ENCODE measurements at regions not wholly inside any gene's neighbourhood (a gene's known extent, or its start where the extent isn't known, plus 50 kb on each side); places are given as distances from the start of the nearest gene placed in this dataset.

DNA sequence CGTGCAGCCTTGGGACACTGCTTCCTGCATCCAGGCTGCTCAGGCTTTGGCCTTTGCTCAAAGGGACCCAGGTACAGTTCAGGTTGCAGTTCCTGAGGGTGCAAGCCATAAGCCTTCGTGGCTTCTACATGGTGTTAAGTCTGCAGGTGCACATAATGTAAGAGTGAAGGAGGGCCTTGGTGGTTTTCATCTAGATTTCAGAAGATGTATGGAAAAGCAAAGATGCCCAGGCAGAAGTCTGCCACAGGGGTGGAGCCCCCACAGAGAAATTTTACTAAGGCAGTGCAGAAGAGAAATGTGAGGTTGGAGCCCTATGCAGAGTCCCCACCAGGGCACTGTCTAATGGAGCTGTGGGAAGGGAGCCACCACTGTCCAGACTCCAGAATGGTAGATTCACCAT lies 200.9 kb downstream of the ICE1 start:
- no peak overlapping the region for H3K4me2 ChIP-seq (ENCODE audit: low read length)
- TF ChIP-seq, protein P1, sequence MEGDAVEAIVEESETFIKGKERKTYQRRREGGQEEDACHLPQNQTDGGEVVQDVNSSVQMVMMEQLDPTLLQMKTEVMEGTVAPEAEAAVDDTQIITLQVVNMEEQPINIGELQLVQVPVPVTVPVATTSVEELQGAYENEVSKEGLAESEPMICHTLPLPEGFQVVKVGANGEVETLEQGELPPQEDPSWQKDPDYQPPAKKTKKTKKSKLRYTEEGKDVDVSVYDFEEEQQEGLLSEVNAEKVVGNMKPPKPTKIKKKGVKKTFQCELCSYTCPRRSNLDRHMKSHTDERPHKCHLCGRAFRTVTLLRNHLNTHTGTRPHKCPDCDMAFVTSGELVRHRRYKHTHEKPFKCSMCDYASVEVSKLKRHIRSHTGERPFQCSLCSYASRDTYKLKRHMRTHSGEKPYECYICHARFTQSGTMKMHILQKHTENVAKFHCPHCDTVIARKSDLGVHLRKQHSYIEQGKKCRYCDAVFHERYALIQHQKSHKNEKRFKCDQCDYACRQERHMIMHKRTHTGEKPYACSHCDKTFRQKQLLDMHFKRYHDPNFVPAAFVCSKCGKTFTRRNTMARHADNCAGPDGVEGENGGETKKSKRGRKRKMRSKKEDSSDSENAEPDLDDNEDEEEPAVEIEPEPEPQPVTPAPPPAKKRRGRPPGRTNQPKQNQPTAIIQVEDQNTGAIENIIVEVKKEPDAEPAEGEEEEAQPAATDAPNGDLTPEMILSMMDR (IDR thresholded peaks at IDR 0.05; ENCODE audit: low read depth, low read length, poor library complexity, severe bottlenecking) = no peak
- TF ChIP-seq EZH2phosphoT487 (IDR thresholded peaks at IDR 0.05; ENCODE audit: borderline replicate concordance, low read length) = no peak
- no peaks in the 10 kb centered on the region for H3K27me3 ChIP-seq (ENCODE audit: control insufficient read depth, low read length)
- no peaks in the 10 kb centered on the region for H3K36me3 ChIP-seq (ENCODE audit: control insufficient read depth, low read length)
- H3K79me2 ChIP-seq (ENCODE audit: control insufficient read depth, low read length) = no peaks in the 10 kb centered on the region
- H3K4me1 ChIP-seq (ENCODE audit: control insufficient read depth, low read length) = no peaks in the 10 kb centered on the region
- H3K4me3 ChIP-seq (ENCODE audit: low read length) = no peak overlapping the region
- no peaks in the 10 kb centered on the region for H3K9me2 ChIP-seq (replicated peaks; ENCODE audit: control insufficient read depth, low read length)
- H3F3A ChIP-seq (ENCODE audit: control insufficient read depth, insufficient read depth) = no peaks in the 10 kb centered on the region
- no peak overlapping the region for H3K27ac ChIP-seq (ENCODE audit: low read depth, low read length)
- peaks cover 9% of the 10 kb centered on the region; the same call in 1 of the 2 replicates for H3K9me3 ChIP-seq (ENCODE audit: control insufficient read depth, insufficient read depth, low read length)
- H4K20me1 ChIP-seq (ENCODE audit: control insufficient read depth, insufficient read depth, low read depth, low read length) = no peaks in the 10 kb centered on the region

DNA sequence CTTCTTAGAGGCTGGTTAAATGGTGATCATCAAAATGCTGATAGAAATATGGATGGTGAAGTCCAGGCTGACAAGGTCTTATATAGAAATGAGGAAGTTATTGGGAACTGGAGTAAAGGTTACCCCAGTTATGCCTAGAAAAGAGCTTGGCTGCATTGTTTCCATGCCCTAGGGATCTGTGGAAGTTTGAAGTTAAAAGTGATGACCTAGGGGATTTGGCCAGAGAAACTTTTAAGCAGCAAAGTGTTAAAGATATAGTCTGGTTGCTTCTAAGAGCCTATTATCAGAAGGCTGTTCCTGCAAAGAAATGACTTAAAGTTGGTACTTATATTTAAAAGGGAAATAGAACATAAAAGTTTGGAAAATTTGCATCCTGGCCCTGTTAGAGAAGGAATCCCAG lies 200.3 kb downstream of the ICE1 start:
- TF ChIP-seq, protein P1 (IDR thresholded peaks at IDR 0.05; ENCODE audit: low read depth, low read length, poor library complexity, severe bottlenecking) = no peak
- no peak for TF ChIP-seq EZH2phosphoT487 (IDR thresholded peaks at IDR 0.05; ENCODE audit: borderline replicate concordance, low read length)
- peaks cover 9% of the 10 kb centered on the region; the same call in 1 of the 2 replicates for H3K9me3 ChIP-seq (ENCODE audit: control insufficient read depth, insufficient read depth, low read length)

DNA sequence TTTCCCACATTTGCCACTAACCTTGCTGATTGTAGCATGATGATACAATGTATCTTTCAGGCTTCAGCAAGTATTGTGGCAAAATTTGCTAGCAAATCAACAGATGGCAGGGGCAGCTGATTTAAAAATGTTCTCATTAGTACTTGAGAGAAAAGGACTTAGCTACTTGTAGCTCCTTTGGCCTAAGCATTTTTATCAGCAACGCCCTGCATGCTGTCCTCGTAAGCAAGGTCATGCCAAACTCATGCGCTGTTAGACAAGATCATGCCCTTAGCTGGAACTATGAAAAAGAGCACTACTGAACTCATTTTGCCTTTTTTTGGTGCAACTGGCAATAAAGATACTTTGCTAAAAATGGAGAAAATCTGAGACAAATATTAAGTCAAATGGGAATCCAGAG lies 197.1 kb downstream of the ICE1 start:
- Histone ChIP-seq H4K20me1 (ENCODE audit: control insufficient read depth, insufficient read depth, low read depth, low read length) (no peaks in the 10 kb centered on the region), H3F3A (ENCODE audit: control insufficient read depth, insufficient read depth) (no peaks in the 10 kb centered on the region), H3K9me3 (ENCODE audit: control insufficient read depth, insufficient read depth, low read length) (peaks cover 9% of the 10 kb centered on the region; the same call in 1 of the 2 replicates), H3K27me3 (ENCODE audit: control insufficient read depth, low read length) (no peaks in the 10 kb centered on the region), H3K4me3 (ENCODE audit: low read length) (no peak overlapping the region), H3K9me2 (replicated peaks; ENCODE audit: control insufficient read depth, low read length) (no peaks in the 10 kb centered on the region), H3K79me2 (ENCODE audit: control insufficient read depth, low read length) (no peaks in the 10 kb centered on the region), H3K36me3 (ENCODE audit: control insufficient read depth, low read length) (no peaks in the 10 kb centered on the region), H3K4me1 (ENCODE audit: control insufficient read depth, low read length) (no peaks in the 10 kb centered on the region), H3K27ac (ENCODE audit: low read depth, low read length) (no peak overlapping the region), H3K4me2 (ENCODE audit: low read length) (no peak overlapping the region)
- TF ChIP-seq EZH2phosphoT487 (IDR thresholded peaks at IDR 0.05; ENCODE audit: borderline replicate concordance, low read length) = no peak
- TF ChIP-seq, protein P1 (IDR thresholded peaks at IDR 0.05; ENCODE audit: low read depth, low read length, poor library complexity, severe bottlenecking) = no peak

More for the DNA sequence above, 200.3 kb downstream of the ICE1 start:
- H3K4me2 ChIP-seq (ENCODE audit: low read length) = no peak overlapping the region
- H3F3A ChIP-seq (ENCODE audit: control insufficient read depth, insufficient read depth) = no peaks in the 10 kb centered on the region
- no peaks in the 10 kb centered on the region for H3K79me2 ChIP-seq (ENCODE audit: control insufficient read depth, low read length)
- H3K4me1 ChIP-seq (ENCODE audit: control insufficient read depth, low read length) = no peaks in the 10 kb centered on the region
- H4K20me1 ChIP-seq (ENCODE audit: control insufficient read depth, insufficient read depth, low read depth, low read length) = no peaks in the 10 kb centered on the region
- no peaks in the 10 kb centered on the region for H3K36me3 ChIP-seq (ENCODE audit: control insufficient read depth, low read length)
- no peak overlapping the region for H3K4me3 ChIP-seq (ENCODE audit: low read length)
- no peak overlapping the region for H3K27ac ChIP-seq (ENCODE audit: low read depth, low read length)
- no peaks in the 10 kb centered on the region for H3K27me3 ChIP-seq (ENCODE audit: control insufficient read depth, low read length)
- H3K9me2 ChIP-seq (replicated peaks; ENCODE audit: control insufficient read depth, low read length) = no peaks in the 10 kb centered on the region

Measured in DOHH2 (cell line).